Ovary (tissue), 7 donors: ENCODE measurements at regions not wholly inside any gene's neighbourhood (a gene's known extent, or its start where the extent isn't known, plus 50 kb on each side); places are given as distances from the start of the nearest gene placed in this dataset.

Experiments used
- DNase-seq, 5 donors: peaks; one replicate each; pipeline ENCODE4 v3.0.0-alpha.2; 2019 to 2020
- H3K27ac ChIP-seq, 2 donors: fragments of 200-600 bp; one replicate each; pipeline versions ENCODE4 v1.5.1 to v1.8.0; 2019 to 2022
- H3K27me3 ChIP-seq: fragments of 200-600 bp; one replicate; pipeline ENCODE4 v1.8.0; 2022
- H3K36me3 ChIP-seq: fragments of 200-600 bp; sonication (generic); one replicate; pipeline ENCODE4 v1.5.1; 2019
- H3K4me1 ChIP-seq: one replicate; pipeline ENCODE4 v1.8.1; 2013; ENCODE audit warnings: mild to moderate bottlenecking, moderate library complexity; ENCODE audit not compliant: insufficient read depth
- H3K4me3 ChIP-seq: fragments of 200-600 bp; sonication (generic); one replicate; pipeline ENCODE4 v1.5.1; 2017
- H3K9me3 ChIP-seq, 2 donors: fragments of 200-600 bp in 1 of 2; sonication (generic) in 1 of 2; one replicate each; pipeline versions ENCODE4 v1.5.1 to v1.8.1; 2013 to 2019; ENCODE audit warnings: mild to moderate bottlenecking in 1 of 2, moderate library complexity in 1 of 2
- CTCF ChIP-seq, 3 donors: fragments of 450-650 bp in 2 of 3; fragments of 200-600 bp in 1 of 3; IDR thresholded peaks; one replicate each; pipeline versions ENCODE4 v1.5.1 to v1.8.0; 2016 to 2022; ENCODE audit warnings: antibody characterized with exemption in 3 of 3, mild to moderate bottlenecking in 1 of 3
- EP300 ChIP-seq: sonication (generic); formaldehyde crosslinking; IDR thresholded peaks from one replicate; pipeline ENCODE4 v1.6.1; 2017; ENCODE audit warnings: antibody characterized with exemption
- POLR2A ChIP-seq: fragments of 450-650 bp; IDR thresholded peaks from one replicate; pipeline ENCODE4 v1.6.1; 2017; ENCODE audit warnings: antibody characterized with exemption, mild to moderate bottlenecking, moderate library complexity
- WGBS, 3 donors: extraction: QIAGEN DNeasy Blood & Tissue Kit in 1 of 3; methylation state at CpG; one replicate each; pipeline versions ENCODE4 v1.1.5 to v1.1.7; 2013 to 2017; 5-methylcytosine and 5-hydroxymethylcytosine counted together
- intact Hi-C, 4 donors: fragments of 100-400 bp; cut with DNase I; formaldehyde crosslinking; loops; one replicate each; pipeline versions ENCODE4 v1.11.0 to v1.15.1; 2022 to 2023
- donor health status: DM: no; HTN: no; CAD: no; lungs with moderate emphysema.
- donor health status: DM: no; HTN: no; CAD: no.
- donor health status: Bipolar disorder and iron deficiency.
- donor health status: DM: no; HTN: no; CAD: no.
- donor health status: DM: yes; HTN: yes; CAD: no.

- Histone ChIP-seq H3K9me3 (no peaks in the 10 kb centered on the region), H3K27ac (no peak overlapping the region), H3K36me3 (no peaks in the 10 kb centered on the region), H3K4me1 (no peaks in the 10 kb centered on the region), H3K27me3 (no peaks in the 10 kb centered on the region), H3K4me3 (no peak overlapping the region)
- no peak for TF ChIP-seq POLR2A
- TF ChIP-seq EP300: no peak
- TF ChIP-seq CTCF (IDR thresholded peaks at IDR 0.05): no peak
- 73 to 78% (median 77%) methylated on average over 7 of the region's 7 CpGs for WGBS, 3 donors
- DNase-seq: no peak
- intact Hi-C loops: no loop called here
Measured at GRCh38 chr12:114248527-114248926, 157.4 kb downstream of the TBX5 start.

GRCh38 chr12:114245555-114245954 is 160.4 kb downstream of the TBX5 start:
- DNase-seq: no peak
- H3K27ac ChIP-seq: no peak overlapping the region
- H3K27me3 ChIP-seq: no peaks in the 10 kb centered on the region
- TF ChIP-seq EP300 (no peak), POLR2A (no peak), CTCF (IDR thresholded peaks at IDR 0.05) (no peak)
- no peaks in the 10 kb centered on the region for H3K4me1 ChIP-seq
- no peaks in the 10 kb centered on the region for H3K36me3 ChIP-seq
- H3K4me3 ChIP-seq: no peak overlapping the region
- intact Hi-C loops: no loop called here
- no peaks in the 10 kb centered on the region for H3K9me3 ChIP-seq
- WGBS, 3 donors: 21 to 33% (median 24%) methylated on average over 4 of the region's 4 CpGs

GRCh38 chr12:114241973-114242434 is 163.9 kb downstream of the TBX5 start:
- H3K36me3 ChIP-seq: no peaks in the 10 kb centered on the region
- WGBS, 3 donors: 81 to 94% (median 81%) methylated on average over 4 of the region's 4 CpGs
- no peak overlapping the region for H3K4me3 ChIP-seq
- intact Hi-C loops: no loop called here
- H3K9me3 ChIP-seq: no peaks in the 10 kb centered on the region
- TF ChIP-seq EP300: no peak
- no peak for TF ChIP-seq CTCF (IDR thresholded peaks at IDR 0.05)
- no peak for TF ChIP-seq POLR2A
- H3K27ac ChIP-seq: no peak overlapping the region
- H3K27me3 ChIP-seq: no peaks in the 10 kb centered on the region
- DNase-seq: no peak
- H3K4me1 ChIP-seq: no peaks in the 10 kb centered on the region

- Histone ChIP-seq H3K36me3 (no peaks in the 10 kb centered on the region), H3K27ac (no peak overlapping the region), H3K4me3 (no peak overlapping the region), H3K27me3 (no peaks in the 10 kb centered on the region), H3K9me3 (no peaks in the 10 kb centered on the region), H3K4me1 (no peaks in the 10 kb centered on the region)
- no peak for TF ChIP-seq EP300
- no peak for TF ChIP-seq POLR2A
- no peak for TF ChIP-seq CTCF (IDR thresholded peaks at IDR 0.05)
- 6 to 24% (median 11%) methylated on average over 12 of the region's 12 CpGs for WGBS, 3 donors
- intact Hi-C loops: no loop called here
- no peak for DNase-seq
Measured at GRCh38 chr12:114240288-114240687, 165.7 kb downstream of the TBX5 start.

- 16 to 21% (median 21%) methylated on average over 5 of the region's 5 CpGs for WGBS, 3 donors
- Histone ChIP-seq H3K4me1 (no peaks in the 10 kb centered on the region), H3K9me3 (no peaks in the 10 kb centered on the region), H3K4me3 (no peak overlapping the region), H3K27ac (no peak overlapping the region), H3K36me3 (no peaks in the 10 kb centered on the region), H3K27me3 (no peaks in the 10 kb centered on the region)
- intact Hi-C loops: no loop called here
- no peak for TF ChIP-seq CTCF (IDR thresholded peaks at IDR 0.05)
- no peak for TF ChIP-seq EP300
- no peak for TF ChIP-seq POLR2A
- no peak for DNase-seq
Measured at GRCh38 chr12:114238808-114239207, 167.1 kb downstream of the TBX5 start.
